Astrocyte of the spinal cord (primary cell): ENCODE measurements at regions not wholly inside any gene's neighbourhood (a gene's known extent, or its start where the extent isn't known, plus 50 kb on each side); places are given as distances from the start of the nearest gene placed in this dataset.

Experiments used
- DNase-seq: peaks from one replicate; pipeline ENCODE4 v3.0.0; 2011; ENCODE audit warnings: low read depth, low spot score
- H3K4me3 ChIP-seq: 2 replicates; pipeline ENCODE4 v1.5.1; 2011; ENCODE audit warnings: low read depth, mild to moderate bottlenecking, low read length, moderate library complexity
- in situ Hi-C: cut with HindIII; loops from 2 replicates; pipeline ENCODE4 v1.10.0; 2017; ENCODE audit warnings: low sequenced_read_pairs
- TF ChIP-seq, protein P1 (sequence below): IDR thresholded peaks from 2 replicates; pipeline ENCODE4 v1.5.1; 2012; ENCODE audit warnings: low read depth, mild to moderate bottlenecking, low read length, inconsistent platforms

GRCh38 chr2:176454893-176455815 is 185.9 kb downstream of the MTX2 start:
- peak; percentile 74 for DNase-seq
- in situ Hi-C loops: no loop called here
- no peak overlapping the region for H3K4me3 ChIP-seq
- TF ChIP-seq, protein P1, sequence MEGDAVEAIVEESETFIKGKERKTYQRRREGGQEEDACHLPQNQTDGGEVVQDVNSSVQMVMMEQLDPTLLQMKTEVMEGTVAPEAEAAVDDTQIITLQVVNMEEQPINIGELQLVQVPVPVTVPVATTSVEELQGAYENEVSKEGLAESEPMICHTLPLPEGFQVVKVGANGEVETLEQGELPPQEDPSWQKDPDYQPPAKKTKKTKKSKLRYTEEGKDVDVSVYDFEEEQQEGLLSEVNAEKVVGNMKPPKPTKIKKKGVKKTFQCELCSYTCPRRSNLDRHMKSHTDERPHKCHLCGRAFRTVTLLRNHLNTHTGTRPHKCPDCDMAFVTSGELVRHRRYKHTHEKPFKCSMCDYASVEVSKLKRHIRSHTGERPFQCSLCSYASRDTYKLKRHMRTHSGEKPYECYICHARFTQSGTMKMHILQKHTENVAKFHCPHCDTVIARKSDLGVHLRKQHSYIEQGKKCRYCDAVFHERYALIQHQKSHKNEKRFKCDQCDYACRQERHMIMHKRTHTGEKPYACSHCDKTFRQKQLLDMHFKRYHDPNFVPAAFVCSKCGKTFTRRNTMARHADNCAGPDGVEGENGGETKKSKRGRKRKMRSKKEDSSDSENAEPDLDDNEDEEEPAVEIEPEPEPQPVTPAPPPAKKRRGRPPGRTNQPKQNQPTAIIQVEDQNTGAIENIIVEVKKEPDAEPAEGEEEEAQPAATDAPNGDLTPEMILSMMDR: peak; percentile 88

DNA sequence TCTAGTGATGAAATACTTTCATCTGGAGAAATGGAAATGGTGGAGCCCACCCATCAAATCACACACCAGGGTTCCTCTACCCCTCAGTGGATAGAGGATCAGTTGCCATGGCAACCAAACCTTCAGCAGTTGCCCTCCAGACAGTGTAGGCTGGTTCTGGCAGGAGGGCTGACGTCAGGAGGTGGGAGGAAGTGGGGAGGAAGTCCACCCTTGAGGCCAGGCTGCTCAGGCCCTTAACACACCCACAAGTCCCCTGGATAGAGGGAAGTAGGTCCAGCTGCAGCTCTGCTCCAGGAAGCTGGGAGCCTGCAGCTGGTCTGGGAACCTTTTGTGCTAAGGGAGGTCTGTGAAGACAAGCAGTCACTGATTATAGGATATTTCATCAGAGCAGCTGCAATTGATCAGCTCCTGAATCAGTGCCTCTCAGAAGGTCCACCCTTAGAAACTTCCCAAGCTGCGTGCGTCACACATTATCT is 186.6 kb downstream of the MTX2 start:
- in situ Hi-C loops: no loop called here
- no peak overlapping the region for H3K4me3 ChIP-seq
- TF ChIP-seq, protein P1: no peak
- no peak for DNase-seq

- H3K4me3 ChIP-seq: no peak overlapping the region
- no peak for DNase-seq
- TF ChIP-seq, protein P1: no peak
- in situ Hi-C loops: no loop called here
Measured at GRCh38 chr2:176457481-176457880, 188.2 kb downstream of the MTX2 start.

DNA sequence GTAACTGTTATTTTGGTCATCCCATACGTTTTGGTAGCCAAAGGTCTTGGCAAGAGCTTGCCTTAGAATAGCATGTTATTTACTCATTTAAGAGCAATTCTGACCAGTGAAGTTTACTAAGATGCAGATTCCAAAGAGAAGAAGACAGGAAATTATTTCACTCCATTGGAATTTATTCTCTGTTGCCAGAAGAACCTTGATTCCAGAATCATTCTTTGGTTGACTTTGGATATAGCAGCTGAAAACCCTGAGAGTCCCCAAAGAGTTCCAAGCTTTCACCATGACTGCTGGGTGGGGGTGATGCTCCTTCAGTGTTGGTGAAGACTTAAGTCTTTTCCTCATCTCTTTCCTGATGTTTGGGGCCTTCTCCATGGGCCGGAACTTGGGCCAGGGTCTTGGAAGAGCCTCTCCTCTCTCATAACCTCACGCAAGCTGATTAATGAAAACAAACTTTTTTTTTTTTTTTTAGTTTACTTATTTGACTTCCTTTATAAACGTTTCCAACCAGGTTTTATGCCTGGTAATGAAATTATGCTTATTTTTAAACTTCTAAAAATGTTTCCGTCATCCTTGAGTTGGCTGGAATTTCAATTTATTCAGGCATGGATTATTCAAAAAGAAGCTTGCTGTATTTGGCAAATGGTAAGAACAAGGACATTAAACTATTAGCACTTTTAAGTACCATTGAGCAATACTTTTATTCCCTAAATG is 192.0 kb downstream of the MTX2 start:
- in situ Hi-C loops: no loop called here
- DNase-seq: no peak
- TF ChIP-seq, protein P1: no peak
- no peak overlapping the region for H3K4me3 ChIP-seq

GRCh38 chr2:176461809-176462670 is 192.8 kb downstream of the MTX2 start:
- TF ChIP-seq, protein P1: no peak
- DNase-seq: no peak
- in situ Hi-C loops: no loop called here
- H3K4me3 ChIP-seq: no peak overlapping the region

DNA sequence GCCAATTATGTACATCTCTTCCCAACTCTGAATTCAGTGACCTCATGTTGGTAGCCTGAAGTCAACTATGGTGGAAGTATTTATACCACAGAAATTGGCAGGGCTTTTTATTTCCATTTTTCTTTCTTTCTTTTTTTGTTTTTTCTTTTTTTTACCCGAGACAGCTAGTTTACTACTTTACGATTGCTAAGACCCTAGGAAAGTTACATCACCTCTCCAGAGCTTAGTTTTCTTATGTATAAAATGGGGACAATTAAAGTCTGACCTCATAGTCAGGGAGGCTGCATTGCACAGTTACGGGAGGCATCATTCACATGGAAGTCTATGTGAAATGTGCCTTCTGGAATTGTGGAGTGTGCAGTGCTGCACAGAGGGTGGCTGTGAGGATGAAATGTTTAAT is 194.3 kb downstream of the MTX2 start:
- TF ChIP-seq, protein P1: no peak
- no peak overlapping the region for H3K4me3 ChIP-seq
- in situ Hi-C loops: no loop called here
- DNase-seq: no peak
